HUDEP-2 (cell line): ENCODE measurements at regions not wholly inside any gene's neighbourhood (a gene's known extent, or its start where the extent isn't known, plus 50 kb on each side); places are given as distances from the start of the nearest gene placed in this dataset.
"Not testable (repeated sequence)": the region's sequence is repeated elsewhere in the genome, so short reads cannot be mapped to it uniquely, and the experiment has no call there.

Experiments
- DNase-seq, 76 experiments: peaks; one replicate each; lab custom pipeline; 2025; ENCODE audit not compliant: unreplicated experiment in 76 of 76; lab: John Stamatoyannopoulos, UW

- DNase-seq, result no peak
These were observed 113.7 kb upstream of the EPB41L4A start for GRCh38 chr5:112532654-112533360.

DNA sequence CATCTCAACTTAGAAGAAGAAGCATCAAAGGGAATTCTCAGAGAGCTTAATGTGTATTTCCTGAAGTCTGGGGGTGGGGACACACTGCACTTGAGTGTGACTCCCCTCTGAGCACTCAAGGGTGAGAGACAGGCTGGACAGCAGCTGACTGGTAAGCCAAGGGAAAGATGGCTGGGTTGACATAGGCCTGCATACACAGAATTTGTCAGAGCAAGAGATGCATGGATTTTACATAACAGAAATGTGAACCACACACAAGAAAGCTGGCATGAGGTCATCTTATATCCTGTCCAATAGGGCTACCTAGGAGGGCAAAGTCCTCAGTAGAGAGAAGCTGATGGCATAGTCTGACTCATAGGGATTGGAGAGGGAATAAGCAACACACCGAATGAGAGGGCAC lies 114.3 kb upstream of the EPB41L4A start:
- DNase-seq, result peak in 2 of 76 experiments; percentile 12 to 15

DNA sequence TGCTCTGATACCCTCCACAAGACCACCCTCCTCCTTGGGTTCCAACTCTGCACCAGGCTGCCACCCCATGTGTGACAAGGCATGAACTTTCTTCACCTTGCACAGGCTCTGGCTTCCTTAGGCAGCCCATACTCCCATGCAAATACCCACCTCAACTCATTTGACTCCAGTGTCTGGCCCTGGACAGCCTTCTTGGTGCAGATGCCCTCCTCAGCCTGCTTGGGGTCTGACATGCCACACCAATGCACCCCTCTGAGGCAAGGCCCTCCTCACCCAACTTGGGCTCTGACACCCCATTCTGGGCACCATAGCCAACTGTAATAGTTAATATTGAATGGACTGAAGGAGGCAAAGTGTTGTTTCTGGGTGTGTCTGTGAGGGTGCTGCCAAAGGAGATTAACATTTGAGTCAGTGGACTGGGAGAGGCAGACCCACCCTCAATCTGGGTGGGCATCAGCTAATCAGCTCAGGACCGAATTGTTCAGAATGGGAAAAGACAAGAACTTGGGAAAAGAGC lies 115.0 kb upstream of the EPB41L4A start:
- peak in 33 of 76 experiments; percentile 11 to 74 (median 48) for DNase-seq

DNA sequence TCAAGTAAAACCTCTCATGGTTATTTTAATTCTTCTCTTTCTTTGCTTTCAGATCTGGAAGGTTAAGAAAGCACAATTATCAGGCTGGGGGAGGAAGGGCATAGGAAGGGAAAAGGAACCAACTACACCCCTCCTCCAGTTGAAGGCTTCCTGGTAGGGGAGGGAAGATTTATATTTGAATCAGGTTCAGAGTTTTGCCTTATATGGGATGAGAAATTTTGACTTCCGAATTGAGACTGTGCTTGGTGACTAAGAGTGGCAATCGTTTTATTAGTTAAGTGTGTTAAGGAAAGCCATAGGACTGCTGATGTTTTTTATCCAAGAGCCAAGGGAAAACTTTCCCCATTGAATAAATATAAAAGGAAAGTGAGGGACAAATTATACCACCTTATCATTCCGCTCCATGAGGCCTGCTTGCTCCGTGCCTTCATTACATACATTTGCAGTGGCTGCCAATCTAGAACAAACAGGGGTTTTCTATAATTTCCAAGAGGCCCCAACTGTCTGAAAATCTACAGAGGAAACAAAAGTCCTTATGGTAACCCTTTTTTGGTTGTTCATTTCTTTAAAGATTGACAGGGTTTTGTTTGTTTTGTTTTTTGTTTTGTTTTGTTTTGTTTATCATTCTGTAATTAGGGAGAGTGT lies 115.7 kb upstream of the EPB41L4A start:
- peak in 39 of 76 experiments; percentile 6 to 78 (median 51) for DNase-seq

GRCh38 chr5:112535356-112535755 lies 116.3 kb upstream of the EPB41L4A start:
- peak in 65 of 76 experiments; percentile 7 to 76 (median 41) for DNase-seq

GRCh38 chr5:112544558-112544957 lies 125.5 kb upstream of the EPB41L4A start:
- DNase-seq, result not testable (repeated sequence)

GRCh38 chr5:112546946-112547592 lies 128.0 kb upstream of the EPB41L4A start:
- peak in 10 of 76 experiments; percentile 4 to 47 (median 14) for DNase-seq

DNA sequence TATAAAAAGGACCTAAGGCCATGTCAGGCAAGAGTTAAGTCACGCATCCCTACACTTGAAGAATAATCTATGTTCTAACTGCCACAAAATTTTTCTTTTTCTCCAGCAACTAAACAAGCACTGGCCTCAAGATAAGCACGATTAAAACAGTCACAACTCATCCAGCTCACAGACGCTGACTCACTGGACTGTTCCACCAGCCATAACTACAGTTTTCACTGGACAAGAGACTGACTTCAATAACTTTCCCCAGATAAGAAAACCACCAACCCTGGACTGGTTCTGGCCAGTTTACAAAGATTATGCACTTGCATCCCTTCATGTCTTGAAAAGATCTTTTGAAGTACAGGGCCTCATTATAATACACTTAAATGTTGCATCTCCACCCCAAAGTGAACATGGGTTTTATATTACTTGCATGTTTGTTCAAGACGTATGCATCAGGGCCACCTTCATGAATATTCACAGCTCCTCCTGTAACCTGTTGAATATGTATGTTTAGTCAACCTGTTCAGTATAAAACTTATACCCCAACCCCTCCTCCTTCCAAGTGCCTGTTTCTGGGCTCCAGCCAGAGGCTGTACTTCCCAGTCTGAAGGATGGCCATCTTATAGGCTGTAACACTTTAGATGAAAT lies 129.3 kb upstream of the EPB41L4A start:
- peak in 74 of 76 experiments; percentile 35 to 98 (median 84) for DNase-seq

DNA sequence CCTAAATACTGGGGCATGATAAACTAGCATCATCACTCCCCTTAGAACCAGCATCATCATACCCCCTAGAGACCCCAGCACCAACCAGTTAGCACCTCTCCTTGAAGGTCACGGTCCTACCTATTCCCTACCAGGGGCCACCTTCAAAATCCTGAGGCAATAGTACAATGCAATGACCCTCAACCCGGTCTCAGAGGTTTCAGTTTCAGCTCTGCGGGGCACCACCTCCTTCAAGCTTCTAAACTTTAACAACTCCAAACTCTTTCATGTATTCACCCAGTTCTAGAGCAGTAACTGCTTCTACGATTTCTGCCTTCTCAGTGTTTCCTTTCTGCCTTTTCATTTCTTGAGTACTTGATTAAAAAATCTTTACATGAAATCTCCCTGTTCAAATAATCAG lies 130.1 kb upstream of the EPB41L4A start:
- DNase-seq, result peak in 2 of 76 experiments; percentile 11 to 46

DNA sequence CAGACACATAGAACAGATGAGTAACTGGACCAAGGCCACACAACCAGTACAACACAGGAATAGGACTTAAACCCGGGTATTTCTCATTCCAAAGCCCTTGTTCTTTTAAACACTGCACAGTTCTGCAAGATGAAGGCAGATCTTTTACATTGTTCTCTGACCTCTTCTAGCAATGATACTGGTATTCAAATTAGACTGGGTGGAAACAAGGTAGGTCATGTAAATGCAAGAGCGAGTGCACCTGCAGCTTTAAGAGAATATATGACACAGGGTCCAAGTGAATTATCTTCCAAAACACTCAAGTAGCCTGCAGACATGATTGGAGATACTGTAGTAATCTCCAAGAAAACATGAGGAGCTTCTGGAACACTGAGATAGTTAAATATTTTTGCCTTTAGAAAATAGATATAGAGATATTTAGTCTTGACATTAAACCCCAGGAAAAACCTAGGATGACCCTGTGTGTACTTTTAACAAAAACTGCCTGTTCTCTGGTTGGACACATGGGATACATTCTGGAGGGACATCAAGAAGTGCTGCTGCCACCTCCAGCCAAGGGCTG lies 130.6 kb upstream of the EPB41L4A start:
- peak in 66 of 76 experiments; percentile 2 to 94 (median 49) for DNase-seq

DNA sequence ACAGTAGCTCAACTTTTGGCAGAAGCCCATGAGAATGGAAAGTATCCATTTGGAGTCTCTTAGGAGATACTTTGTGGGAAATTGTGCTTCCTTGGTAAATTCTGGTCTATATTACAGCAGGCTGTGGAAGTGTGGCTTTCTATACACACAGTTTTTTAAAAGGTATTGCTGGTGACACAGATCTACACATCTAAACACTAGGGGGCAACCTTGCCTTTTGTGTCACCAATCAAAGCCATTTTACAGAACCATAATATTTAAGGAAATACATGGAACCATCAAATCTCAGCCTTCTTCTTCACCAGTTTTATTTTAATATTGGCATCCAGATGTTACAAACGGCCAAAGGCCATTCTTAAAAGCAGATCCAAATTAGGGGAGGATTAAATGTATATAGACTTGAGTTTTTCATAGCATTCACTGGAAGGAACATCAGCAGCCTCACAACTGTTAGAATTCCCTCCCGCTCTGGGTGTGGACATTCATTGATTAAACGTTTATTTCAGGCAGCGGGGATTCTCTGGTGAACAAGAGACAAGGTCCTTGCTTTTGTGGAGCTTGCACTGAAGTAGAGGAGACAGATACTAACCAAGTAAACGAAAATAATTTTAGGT lies 132.4 kb upstream of the EPB41L4A start:
- DNase-seq, result peak in 43 of 76 experiments; percentile 4 to 75 (median 45)

DNA sequence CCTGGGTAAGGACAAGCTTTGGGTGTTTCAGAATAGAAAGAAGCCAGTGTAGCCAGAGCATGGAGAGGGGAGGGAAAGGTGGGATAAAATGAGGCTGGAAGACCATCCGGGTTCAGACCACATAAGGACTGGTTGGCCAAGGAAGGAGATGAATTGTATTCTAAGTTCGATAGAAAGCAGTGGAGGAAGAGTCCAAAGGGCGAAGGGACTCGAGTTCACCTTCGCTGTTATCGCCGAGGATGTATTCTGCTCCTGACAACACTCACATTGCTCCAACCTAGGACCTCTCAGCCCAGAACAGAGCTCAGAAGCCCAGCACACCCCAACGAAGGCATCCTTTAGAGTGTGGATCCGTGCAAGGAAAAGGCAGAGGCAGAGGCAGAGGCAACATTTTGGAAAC lies 133.1 kb upstream of the EPB41L4A start:
- no peak for DNase-seq

- DNase-seq, result no peak
These were observed 133.7 kb upstream of the EPB41L4A start for GRCh38 chr5:112552791-112553190.

GRCh38 chr5:112554101-112554977 lies 135.3 kb upstream of the EPB41L4A start:
- DNase-seq, result no peak

GRCh38 chr5:112555197-112555596 lies 136.1 kb upstream of the EPB41L4A start:
- no peak for DNase-seq

DNA sequence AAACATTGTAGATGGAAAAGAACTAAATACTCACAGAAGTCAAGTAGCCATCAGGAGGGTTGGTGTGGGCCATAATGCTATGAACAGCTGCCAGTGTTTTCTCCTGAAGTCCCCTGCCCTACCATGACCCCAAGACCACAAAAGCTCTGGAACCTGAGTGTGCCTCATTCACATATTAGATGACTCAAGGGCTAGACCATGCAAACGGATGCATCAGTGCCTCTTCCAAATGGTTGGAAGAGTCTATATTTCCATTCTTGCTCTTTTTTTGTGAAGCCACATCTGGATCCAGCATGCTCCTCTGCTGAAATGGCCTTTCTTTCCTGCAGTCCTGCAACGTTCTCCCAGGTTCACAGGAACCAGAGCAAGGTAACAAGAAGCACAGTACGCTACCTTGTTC lies 136.6 kb upstream of the EPB41L4A start:
- no peak for DNase-seq

GRCh38 chr5:112559501-112559900 lies 140.4 kb upstream of the EPB41L4A start:
- DNase-seq, result peak in 18 of 76 experiments; percentile 3 to 49 (median 26)

- no peak for DNase-seq
These were observed 141.3 kb upstream of the EPB41L4A start for GRCh38 chr5:112560371-112560770.

GRCh38 chr5:112563169-112563826 lies 144.2 kb upstream of the EPB41L4A start:
- no peak for DNase-seq
